ENCODE measurements at regions not wholly inside any gene's neighbourhood (a gene's known extent, or its start where the extent isn't known, plus 50 kb on each side); places are given as distances from the start of the nearest gene placed in this dataset.

- no peak overlapping the region for H3K4me3 ChIP-seq
- DNase-seq (ENCODE audit: low read depth, low spot score) = no peak
- no peak overlapping the region for H3K9ac ChIP-seq (ENCODE audit: insufficient read length)
- TF ChIP-seq EZH2 (IDR thresholded peaks at IDR 0.05) (no peak), FOXP2 (optimal IDR thresholded peaks at IDR 0.05; ENCODE audit: control extremely low read depth, extremely low read length, insufficient read depth) (no peak), POLR2AphosphoS5 (IDR thresholded peaks at IDR 0.05; ENCODE audit: borderline replicate concordance, low read depth, low read length) (no peak)
- H3K36me3 ChIP-seq (ENCODE audit: insufficient read depth, low read length) = no peaks in the 10 kb centered on the region
- H3K27ac ChIP-seq = no peak overlapping the region
- no peaks in the 10 kb centered on the region for H3K9me3 ChIP-seq (ENCODE audit: low read depth, low read length)
These were observed 164.0 kb downstream of the RDH14 start for GRCh38 chr2:18396329-18397010.

- H3K36me3 ChIP-seq (ENCODE audit: insufficient read depth, low read length) = no peaks in the 10 kb centered on the region
- DNase-seq (ENCODE audit: low read depth, low spot score) = no peak
- no peak overlapping the region for H3K4me3 ChIP-seq
- H3K9me3 ChIP-seq (ENCODE audit: low read depth, low read length) = no peaks in the 10 kb centered on the region
- H3K27ac ChIP-seq = no peak overlapping the region
- H3K9ac ChIP-seq (ENCODE audit: insufficient read length) = no peak overlapping the region
- no peak for TF ChIP-seq FOXP2 (optimal IDR thresholded peaks at IDR 0.05; ENCODE audit: control extremely low read depth, extremely low read length, insufficient read depth)
- no peak for TF ChIP-seq POLR2AphosphoS5 (IDR thresholded peaks at IDR 0.05; ENCODE audit: borderline replicate concordance, low read depth, low read length)
- no peak for TF ChIP-seq EZH2 (IDR thresholded peaks at IDR 0.05)
These were observed 164.9 kb downstream of the RDH14 start for GRCh38 chr2:18395555-18395954.

GRCh38 chr2:18387441-18388206 lies 172.8 kb downstream of the RDH14 start:
- Histone ChIP-seq H3K9ac (ENCODE audit: insufficient read length) (no peak overlapping the region), H3K9me3 (ENCODE audit: low read depth, low read length) (no peaks in the 10 kb centered on the region), H3K36me3 (ENCODE audit: insufficient read depth, low read length) (no peaks in the 10 kb centered on the region), H3K4me3 (no peak overlapping the region), H3K27ac (no peak overlapping the region)
- DNase-seq (ENCODE audit: low read depth, low spot score) = peak; percentile 14
- TF ChIP-seq EZH2 (IDR thresholded peaks at IDR 0.05) (no peak), POLR2AphosphoS5 (IDR thresholded peaks at IDR 0.05; ENCODE audit: borderline replicate concordance, low read depth, low read length) (no peak), FOXP2 (optimal IDR thresholded peaks at IDR 0.05; ENCODE audit: control extremely low read depth, extremely low read length, insufficient read depth) (no peak)

GRCh38 chr2:18384242-18384641 lies 176.2 kb downstream of the RDH14 start:
- no peak for TF ChIP-seq EZH2 (IDR thresholded peaks at IDR 0.05)
- TF ChIP-seq FOXP2 (optimal IDR thresholded peaks at IDR 0.05; ENCODE audit: control extremely low read depth, extremely low read length, insufficient read depth) = no peak
- TF ChIP-seq POLR2AphosphoS5 (IDR thresholded peaks at IDR 0.05; ENCODE audit: borderline replicate concordance, low read depth, low read length) = no peak
- H3K27ac ChIP-seq = no peak overlapping the region
- H3K4me3 ChIP-seq = no peak overlapping the region
- no peaks in the 10 kb centered on the region for H3K9me3 ChIP-seq (ENCODE audit: low read depth, low read length)
- no peaks in the 10 kb centered on the region for H3K36me3 ChIP-seq (ENCODE audit: insufficient read depth, low read length)
- H3K9ac ChIP-seq (ENCODE audit: insufficient read length) = no peak overlapping the region
- DNase-seq (ENCODE audit: low read depth, low spot score) = no peak

- TF ChIP-seq EZH2 (IDR thresholded peaks at IDR 0.05) (no peak), FOXP2 (optimal IDR thresholded peaks at IDR 0.05; ENCODE audit: control extremely low read depth, extremely low read length, insufficient read depth) (no peak), POLR2AphosphoS5 (IDR thresholded peaks at IDR 0.05; ENCODE audit: borderline replicate concordance, low read depth, low read length) (no peak)
- Histone ChIP-seq H3K9ac (ENCODE audit: insufficient read length) (no peak overlapping the region), H3K9me3 (ENCODE audit: low read depth, low read length) (no peaks in the 10 kb centered on the region), H3K36me3 (ENCODE audit: insufficient read depth, low read length) (no peaks in the 10 kb centered on the region), H3K27ac (no peak overlapping the region), H3K4me3 (no peak overlapping the region)
- no peak for DNase-seq (ENCODE audit: low read depth, low spot score)
These were observed 179.1 kb downstream of the RDH14 start for GRCh38 chr2:18381386-18381785.

GRCh38 chr2:18380321-18380720 lies 180.1 kb downstream of the RDH14 start:
- Histone ChIP-seq H3K4me3 (no peak overlapping the region), H3K9ac (ENCODE audit: insufficient read length) (no peak overlapping the region), H3K27ac (no peak overlapping the region), H3K36me3 (ENCODE audit: insufficient read depth, low read length) (no peaks in the 10 kb centered on the region), H3K9me3 (ENCODE audit: low read depth, low read length) (no peaks in the 10 kb centered on the region)
- DNase-seq (ENCODE audit: low read depth, low spot score) = no peak
- TF ChIP-seq FOXP2 (optimal IDR thresholded peaks at IDR 0.05; ENCODE audit: control extremely low read depth, extremely low read length, insufficient read depth) = no peak
- TF ChIP-seq EZH2 (IDR thresholded peaks at IDR 0.05) = no peak
- no peak for TF ChIP-seq POLR2AphosphoS5 (IDR thresholded peaks at IDR 0.05; ENCODE audit: borderline replicate concordance, low read depth, low read length)

- H3K9ac ChIP-seq (ENCODE audit: insufficient read length) = no peak overlapping the region
- DNase-seq (ENCODE audit: low read depth, low spot score) = no peak
- no peak overlapping the region for H3K4me3 ChIP-seq
- TF ChIP-seq FOXP2 (optimal IDR thresholded peaks at IDR 0.05; ENCODE audit: control extremely low read depth, extremely low read length, insufficient read depth) = no peak
- no peak for TF ChIP-seq EZH2 (IDR thresholded peaks at IDR 0.05)
- TF ChIP-seq POLR2AphosphoS5 (IDR thresholded peaks at IDR 0.05; ENCODE audit: borderline replicate concordance, low read depth, low read length) = no peak
- H3K9me3 ChIP-seq (ENCODE audit: low read depth, low read length) = no peaks in the 10 kb centered on the region
- no peaks in the 10 kb centered on the region for H3K36me3 ChIP-seq (ENCODE audit: insufficient read depth, low read length)
- H3K27ac ChIP-seq = no peak overlapping the region
These were observed 180.6 kb downstream of the RDH14 start for GRCh38 chr2:18379870-18380269.

- Histone ChIP-seq H3K9ac (ENCODE audit: insufficient read length) (no peak overlapping the region), H3K4me3 (no peak overlapping the region), H3K27ac (no peak overlapping the region), H3K9me3 (ENCODE audit: low read depth, low read length) (no peaks in the 10 kb centered on the region), H3K36me3 (ENCODE audit: insufficient read depth, low read length) (no peaks in the 10 kb centered on the region)
- TF ChIP-seq POLR2AphosphoS5 (IDR thresholded peaks at IDR 0.05; ENCODE audit: borderline replicate concordance, low read depth, low read length) (no peak), FOXP2 (optimal IDR thresholded peaks at IDR 0.05; ENCODE audit: control extremely low read depth, extremely low read length, insufficient read depth) (no peak), EZH2 (IDR thresholded peaks at IDR 0.05) (no peak)
- DNase-seq (ENCODE audit: low read depth, low spot score) = no peak
These were observed 182.3 kb downstream of the RDH14 start for GRCh38 chr2:18378020-18378653.

All from SK-N-MC (cell line).